ENCODE measurements at regions not wholly inside any gene's neighbourhood (a gene's known extent, or its start where the extent isn't known, plus 50 kb on each side); places are given as distances from the start of the nearest gene placed in this dataset.

- TF ChIP-seq CTCF (IDR thresholded peaks at IDR 0.05) (no peak), EZH2 (IDR thresholded peaks at IDR 0.05; ENCODE audit: borderline replicate concordance, insufficient read depth, low read depth, low read length, poor library complexity, severe bottlenecking) (no peak)
- Histone ChIP-seq H3K4me3 (ENCODE audit: control extremely low read depth in 1 of 5, extremely low read depth in 1 of 5, insufficient read depth in 1 of 5, low read depth in 2 of 5, low read length in 4 of 5) (no peak overlapping the region), H3K4me2 (replicated peaks; ENCODE audit: low read depth, low read length, poor library complexity, severe bottlenecking) (no peak overlapping the region), H4K20me1 (ENCODE audit: control insufficient read depth, insufficient read depth, low read length, poor library complexity, severe bottlenecking) (no peaks in the 10 kb centered on the region), H3K36me3 (replicated peaks in 1 of 2; ENCODE audit: control extremely low read depth in 1 of 2, control insufficient read depth in 1 of 2, extremely low read depth in 1 of 2, insufficient read depth in 2 of 2, low read length in 1 of 2) (no peaks in the 10 kb centered on the region), H3K79me2 (ENCODE audit: control insufficient read depth, insufficient read depth, low read length) (no peaks in the 10 kb centered on the region), H3K27ac (ENCODE audit: low read length in 2 of 2) (no peak overlapping the region), H3K9ac (ENCODE audit: low read length) (no peak overlapping the region), H2AFZ (ENCODE audit: insufficient read depth, low read depth, low read length, poor library complexity, severe bottlenecking) (no peak overlapping the region), H3K27me3 (replicated peaks in 1 of 4; ENCODE audit: control extremely low read depth in 1 of 4, control insufficient read depth in 3 of 4, insufficient read depth in 4 of 4, low read length in 3 of 4) (peaks cover 0 to 19% (median 3%) of the 10 kb centered on the region in 4 experiments), H3K4me1 (ENCODE audit: control insufficient read depth in 2 of 2, insufficient read depth in 2 of 2, low read length in 2 of 2) (no peaks in the 10 kb centered on the region), H3K9me3 (ENCODE audit: control extremely low read depth in 1 of 3, control insufficient read depth in 2 of 3, insufficient read depth in 1 of 3, low read length in 2 of 3) (peaks cover 0 to 13% (median 13%) of the 10 kb centered on the region in 3 donors)
- intact Hi-C loops (cut with micrococcal nuclease) = no loop called here
- peaks cover 8% of the 10 kb centered on the region for H3K9me3 Mint-ChIP-seq (ENCODE audit: insufficient read depth)
- ChIA-PET CTCF (no interaction called here), POLR2A (no interaction called here)
- peaks cover 34% of the 10 kb centered on the region for H3K27me3 Mint-ChIP-seq
- H3K4me1 Mint-ChIP-seq = no peaks in the 10 kb centered on the region
- no peak overlapping the region for H3K4me3 Mint-ChIP-seq
- no peak for ATAC-seq (ENCODE audit: low read depth)
- no peak for DNase-seq
- H3K27ac Mint-ChIP-seq = no peak overlapping the region
Measured at GRCh38 chr5:142479150-142479549, 154.3 kb upstream of the SPRY4 start.

GRCh38 chr5:142478113-142478512 is 153.3 kb upstream of the SPRY4 start:
- intact Hi-C loops (cut with micrococcal nuclease) = no loop called here
- H3K9me3 Mint-ChIP-seq (ENCODE audit: insufficient read depth) = peaks cover 8% of the 10 kb centered on the region
- no peak for TF ChIP-seq EZH2 (IDR thresholded peaks at IDR 0.05; ENCODE audit: borderline replicate concordance, insufficient read depth, low read depth, low read length, poor library complexity, severe bottlenecking)
- TF ChIP-seq CTCF (IDR thresholded peaks at IDR 0.05) = no peak

More at GRCh38 chr5:142478113-142478512, 153.3 kb upstream of the SPRY4 start:
- DNase-seq (no peak), ATAC-seq (ENCODE audit: low read depth) (no peak)
- no peak overlapping the region for H3K4me2 ChIP-seq (replicated peaks; ENCODE audit: low read depth, low read length, poor library complexity, severe bottlenecking)
- H4K20me1 ChIP-seq (ENCODE audit: control insufficient read depth, insufficient read depth, low read length, poor library complexity, severe bottlenecking) = no peaks in the 10 kb centered on the region
- H3K27ac ChIP-seq (ENCODE audit: low read length in 2 of 2) = no peak overlapping the region
- no peak overlapping the region for H3K4me3 ChIP-seq (ENCODE audit: control extremely low read depth in 1 of 5, extremely low read depth in 1 of 5, insufficient read depth in 1 of 5, low read depth in 2 of 5, low read length in 4 of 5)
- no peak overlapping the region for H3K27ac Mint-ChIP-seq
- no peak overlapping the region for H3K4me3 Mint-ChIP-seq
- no CpG with 5 or more reads among the region's 1 CpG for WGBS (ENCODE audit: insufficient coverage)
- H3K27me3 ChIP-seq (replicated peaks in 1 of 4; ENCODE audit: control extremely low read depth in 1 of 4, control insufficient read depth in 3 of 4, insufficient read depth in 4 of 4, low read length in 3 of 4) = peaks cover 0 to 19% (median 3%) of the 10 kb centered on the region in 4 experiments
- peaks cover 0 to 17% (median 13%) of the 10 kb centered on the region in 3 donors for H3K9me3 ChIP-seq (ENCODE audit: control extremely low read depth in 1 of 3, control insufficient read depth in 2 of 3, insufficient read depth in 1 of 3, low read length in 2 of 3)
- H3K79me2 ChIP-seq (ENCODE audit: control insufficient read depth, insufficient read depth, low read length) = no peaks in the 10 kb centered on the region
- no peak overlapping the region for H3K9ac ChIP-seq (ENCODE audit: low read length)
- H3K36me3 ChIP-seq (replicated peaks in 1 of 2; ENCODE audit: control extremely low read depth in 1 of 2, control insufficient read depth in 1 of 2, extremely low read depth in 1 of 2, insufficient read depth in 2 of 2, low read length in 1 of 2) = no peaks in the 10 kb centered on the region
- H3K4me1 Mint-ChIP-seq = no peaks in the 10 kb centered on the region
- no peaks in the 10 kb centered on the region for H3K4me1 ChIP-seq (ENCODE audit: control insufficient read depth in 2 of 2, insufficient read depth in 2 of 2, low read length in 2 of 2)
- H2AFZ ChIP-seq (ENCODE audit: insufficient read depth, low read depth, low read length, poor library complexity, severe bottlenecking) = no peak overlapping the region
- ChIA-PET CTCF (no interaction called here), POLR2A (no interaction called here)
- H3K27me3 Mint-ChIP-seq = peaks cover 30% of the 10 kb centered on the region
